GM04504 (cell line): ENCODE measurements at regions not wholly inside any gene's neighbourhood (a gene's known extent, or its start where the extent isn't known, plus 50 kb on each side); places are given as distances from the start of the nearest gene placed in this dataset.

Experiments used
- DNase-seq: peaks from one replicate; pipeline ENCODE4 v3.0.0-alpha.2; 2012; ENCODE audit warnings: low read depth

DNA sequence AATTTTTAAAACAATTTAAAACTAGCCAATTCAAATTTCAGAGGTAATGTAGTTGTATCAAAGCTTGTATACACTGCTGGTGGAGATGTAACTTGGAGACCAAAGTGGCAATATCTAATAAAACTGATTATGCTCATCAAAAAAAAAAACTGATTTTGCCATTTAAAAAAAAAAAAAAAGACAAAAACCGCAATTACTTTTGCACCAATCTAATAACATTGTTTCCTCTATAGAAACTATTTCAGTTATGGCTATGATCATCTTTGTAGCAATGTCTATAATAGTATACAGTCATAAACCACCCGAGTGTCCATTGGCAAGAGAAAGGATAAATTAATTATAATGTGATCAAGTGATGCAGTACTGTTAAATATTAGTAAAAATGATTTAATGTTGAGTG is 149.3 kb upstream of the SEMA6D start:
- DNase-seq = no peak

- no peak for DNase-seq
Observed at GRCh38 chr15:47570044-47570443, 147.3 kb upstream of the SEMA6D start.

DNA sequence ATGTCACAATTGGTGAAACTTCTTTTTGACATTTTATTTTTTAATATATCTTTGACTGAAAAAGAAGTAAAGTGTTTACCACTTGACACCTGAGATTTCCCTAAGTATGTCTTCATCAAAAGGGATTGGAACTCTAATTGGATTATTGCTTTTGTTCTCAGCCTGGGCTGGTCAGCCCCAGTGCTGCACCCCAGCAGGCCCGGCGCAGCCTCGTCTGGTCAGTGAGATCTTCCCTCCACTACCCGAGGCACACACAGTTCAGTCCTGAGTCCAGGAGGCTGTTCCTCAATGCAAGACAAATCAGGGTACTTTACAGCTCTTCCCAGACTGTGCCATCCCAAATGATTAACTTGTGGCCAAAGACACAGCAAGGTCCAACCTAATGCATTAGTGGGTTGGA is 146.9 kb upstream of the SEMA6D start:
- DNase-seq = no peak

DNA sequence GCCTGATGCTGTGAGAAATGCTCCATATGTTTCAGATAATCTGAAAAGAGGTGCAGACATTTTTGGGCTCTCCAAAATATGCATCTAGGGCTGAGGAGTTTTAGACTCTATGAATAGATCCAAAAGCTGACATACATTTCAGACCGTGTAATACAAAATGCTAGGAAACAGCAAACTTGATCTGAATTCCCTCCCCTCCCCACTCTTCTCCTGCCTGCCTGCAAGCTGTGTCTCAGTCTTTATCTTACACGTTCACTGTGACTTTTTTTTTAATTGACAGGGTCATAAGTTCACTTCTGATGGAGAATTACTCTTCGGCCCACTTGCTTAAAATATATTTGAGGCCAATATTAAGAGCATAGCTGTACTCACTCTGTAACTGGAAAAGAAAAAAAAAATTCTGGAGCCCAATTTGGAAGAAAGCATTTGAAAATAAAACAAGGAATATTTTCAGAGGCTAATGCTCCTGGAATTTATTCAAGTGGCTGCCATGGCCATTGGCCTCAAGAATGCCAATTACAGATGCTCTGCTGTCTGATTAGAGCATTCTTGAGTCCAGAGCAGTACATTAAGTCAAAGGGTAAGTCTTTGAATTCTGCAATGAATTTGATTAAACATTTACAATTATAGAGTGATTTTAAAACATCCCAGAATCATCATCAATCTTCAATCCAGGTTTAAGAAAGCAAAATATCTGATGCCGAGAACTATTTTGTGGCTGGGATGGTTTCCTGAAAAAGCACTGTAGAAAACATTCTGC is 146.2 kb upstream of the SEMA6D start:
- DNase-seq = no peak

- DNase-seq = no peak
Observed at GRCh38 chr15:47573673-47574072, 143.6 kb upstream of the SEMA6D start.

DNA sequence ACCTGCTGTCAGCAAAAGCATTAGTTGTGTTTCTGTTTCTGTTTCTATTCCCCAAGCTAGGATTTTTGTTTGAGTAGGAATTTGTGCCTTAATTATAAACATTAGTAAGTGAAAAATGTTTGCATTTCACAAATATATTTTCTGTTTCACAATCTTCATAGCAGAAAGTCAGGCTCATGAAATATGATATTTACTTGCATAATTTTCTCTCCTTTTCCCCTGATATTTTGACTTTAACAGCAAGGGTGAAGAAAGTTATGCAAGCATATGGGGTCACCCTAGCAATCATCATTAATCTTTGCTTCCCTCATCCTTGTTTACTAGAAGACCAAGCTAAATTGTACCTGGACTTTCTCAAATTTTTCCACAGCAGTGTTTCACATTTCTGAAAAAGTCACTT is 140.3 kb upstream of the SEMA6D start:
- DNase-seq = no peak

GRCh38 chr15:47577461-47577860 is 139.8 kb upstream of the SEMA6D start:
- no peak for DNase-seq

DNA sequence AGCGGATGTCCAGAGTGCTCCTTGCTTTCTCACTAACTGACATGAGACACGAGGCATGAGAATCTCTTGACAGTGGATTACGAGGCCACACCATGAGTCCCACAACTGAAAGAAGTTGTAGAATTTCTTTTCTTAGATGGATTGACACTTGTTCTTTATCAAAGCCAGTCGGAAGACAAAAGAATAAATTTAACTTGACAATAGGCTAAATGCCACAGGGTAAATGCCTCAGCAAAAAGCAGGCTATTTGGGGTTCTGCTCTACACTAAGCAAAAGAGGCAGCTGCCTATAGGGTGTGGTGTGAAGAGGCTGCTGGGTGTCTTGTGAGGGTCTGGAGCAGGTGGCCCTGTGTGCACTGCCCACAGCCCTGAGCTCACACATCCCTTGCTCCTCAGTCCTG is 135.1 kb upstream of the SEMA6D start:
- no peak for DNase-seq

DNA sequence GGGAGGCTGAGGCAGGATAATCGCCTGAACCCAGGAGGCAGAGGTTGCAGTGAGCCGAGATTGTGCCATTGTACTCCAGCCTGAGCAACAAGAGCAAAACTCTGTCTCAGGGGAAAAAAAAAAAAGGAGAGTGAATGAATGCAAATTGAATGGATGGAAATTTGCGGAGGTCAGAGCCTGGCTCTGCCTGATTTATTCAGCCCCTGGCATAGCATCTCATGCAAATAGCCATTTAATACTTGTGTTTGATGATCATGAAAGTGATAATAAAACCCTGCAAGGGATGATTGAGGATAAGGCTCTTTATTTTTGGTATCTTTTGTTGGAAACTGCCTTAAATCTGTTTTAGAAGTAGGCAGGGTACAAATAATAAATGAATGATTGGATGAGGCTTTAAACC is 133.0 kb upstream of the SEMA6D start:
- no peak for DNase-seq

DNA sequence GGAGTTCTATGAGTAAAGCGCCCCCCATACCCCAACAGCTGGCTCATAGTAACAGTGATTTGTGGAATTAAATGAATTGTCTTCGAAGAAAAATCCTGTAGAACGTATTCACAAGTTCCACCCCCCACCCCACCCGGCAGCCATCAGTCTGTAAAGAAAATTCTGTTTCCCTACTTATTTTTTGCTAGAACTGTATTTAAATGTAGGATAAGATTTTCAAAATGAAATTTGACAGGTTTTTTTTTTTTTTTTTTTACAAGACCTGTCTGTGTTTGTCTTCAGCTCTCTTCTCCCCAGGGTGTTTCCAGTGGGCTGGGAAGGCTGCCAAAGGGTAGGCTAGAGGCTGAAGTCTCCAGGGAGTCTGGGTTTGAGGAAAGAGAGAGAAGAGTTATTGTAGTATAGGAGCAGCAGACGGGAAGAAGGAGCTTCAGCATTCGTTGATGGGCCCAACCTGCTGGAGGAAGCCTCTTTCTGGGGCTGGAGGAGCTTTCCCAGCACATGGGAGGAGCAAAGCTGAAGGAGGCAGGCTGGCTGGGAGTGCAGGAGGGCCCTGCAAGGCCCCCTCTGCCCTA is 130.6 kb upstream of the SEMA6D start:
- no peak for DNase-seq

DNA sequence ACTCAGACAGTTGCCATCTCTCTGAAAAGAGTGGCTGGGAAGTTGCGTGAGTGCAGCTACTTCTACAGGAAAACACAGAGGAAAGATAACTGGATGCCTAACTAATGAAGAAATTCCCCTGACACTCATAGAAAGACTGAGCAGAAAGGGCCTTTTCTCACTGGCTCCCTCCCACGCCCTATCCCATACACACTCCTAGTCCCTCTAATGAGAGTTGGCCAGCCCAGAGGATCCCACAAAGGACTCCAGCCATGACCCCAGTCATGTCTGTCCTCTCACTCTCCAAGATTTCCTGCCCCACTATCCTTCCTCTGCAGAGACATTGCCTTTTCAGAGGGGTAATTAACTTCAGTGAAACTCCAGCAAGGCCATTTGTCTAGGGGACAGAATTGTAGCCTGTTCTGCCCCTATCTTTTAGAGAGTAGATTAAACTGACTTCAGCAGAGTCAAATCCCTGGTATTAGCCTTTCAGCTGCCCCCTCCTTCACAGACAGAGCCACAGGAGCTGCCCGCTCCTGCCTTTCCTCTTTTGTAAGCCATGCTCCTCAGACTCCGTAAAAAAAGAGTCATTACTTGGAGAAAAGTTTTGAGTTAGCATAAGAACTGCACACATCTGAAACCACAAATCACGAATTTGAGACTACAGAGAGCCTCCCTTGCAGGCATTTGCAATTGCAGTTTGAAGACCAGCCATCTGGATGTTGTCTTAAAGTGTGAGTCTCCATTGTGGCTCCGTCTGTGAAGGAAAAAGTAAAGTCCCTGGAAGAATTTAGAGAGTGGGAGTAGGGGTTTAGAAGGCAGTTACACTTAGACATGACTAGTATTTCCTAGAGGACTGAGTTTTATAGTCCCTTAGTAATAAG is 129.1 kb upstream of the SEMA6D start:
- DNase-seq = no peak

- no peak for DNase-seq
Observed at GRCh38 chr15:47588958-47589357, 128.3 kb upstream of the SEMA6D start.

- DNase-seq = no peak
Observed at GRCh38 chr15:47598996-47599395, 118.3 kb upstream of the SEMA6D start.

- no peak for DNase-seq
Observed at GRCh38 chr15:47599806-47600205, 117.5 kb upstream of the SEMA6D start.

- DNase-seq = no peak
Observed at GRCh38 chr15:47602121-47602520, 115.2 kb upstream of the SEMA6D start.

DNA sequence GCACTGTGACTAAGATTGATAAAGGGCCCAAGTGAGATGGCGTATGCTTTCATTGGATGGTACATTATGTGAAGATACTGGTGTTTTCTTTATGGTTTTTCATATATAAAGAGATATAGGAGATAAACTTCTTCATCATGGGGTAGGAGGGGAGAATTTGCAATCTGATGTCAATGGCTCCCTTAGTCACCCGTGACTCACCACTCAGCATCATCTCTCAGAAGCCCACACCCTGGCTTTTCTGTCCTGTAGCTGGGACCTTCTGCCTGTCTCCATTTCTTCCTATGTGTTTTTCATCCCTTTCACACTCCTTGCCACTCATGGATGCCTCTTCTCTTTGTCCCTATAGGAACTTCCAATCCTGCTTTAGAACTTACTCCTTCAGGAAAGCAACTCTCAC is 114.3 kb upstream of the SEMA6D start:
- DNase-seq = no peak

DNA sequence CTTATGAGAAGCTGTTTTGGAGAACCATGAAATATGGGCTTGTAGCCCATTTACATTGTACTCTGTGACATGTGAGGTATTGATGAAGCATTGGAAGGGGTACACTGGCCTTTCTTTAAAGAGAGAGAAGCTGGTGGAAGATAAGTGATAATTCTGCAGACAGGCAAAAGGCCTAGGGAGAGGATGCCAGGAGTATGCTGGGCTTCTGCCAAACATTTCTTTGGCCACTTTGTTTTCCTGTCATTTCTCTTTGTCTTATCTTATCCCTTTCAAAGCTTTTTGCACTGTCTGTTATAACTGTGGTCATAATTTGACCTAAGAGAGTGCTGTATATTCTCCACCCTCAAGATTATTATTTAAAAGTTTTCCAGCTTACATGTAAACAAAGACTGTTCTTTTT is 109.6 kb upstream of the SEMA6D start:
- no peak for DNase-seq

GRCh38 chr15:47609693-47610092 is 107.6 kb upstream of the SEMA6D start:
- DNase-seq = no peak

GRCh38 chr15:47610736-47611135 is 106.6 kb upstream of the SEMA6D start:
- no peak for DNase-seq

- no peak for DNase-seq
Observed at GRCh38 chr15:47614360-47615011, 102.8 kb upstream of the SEMA6D start.

DNA sequence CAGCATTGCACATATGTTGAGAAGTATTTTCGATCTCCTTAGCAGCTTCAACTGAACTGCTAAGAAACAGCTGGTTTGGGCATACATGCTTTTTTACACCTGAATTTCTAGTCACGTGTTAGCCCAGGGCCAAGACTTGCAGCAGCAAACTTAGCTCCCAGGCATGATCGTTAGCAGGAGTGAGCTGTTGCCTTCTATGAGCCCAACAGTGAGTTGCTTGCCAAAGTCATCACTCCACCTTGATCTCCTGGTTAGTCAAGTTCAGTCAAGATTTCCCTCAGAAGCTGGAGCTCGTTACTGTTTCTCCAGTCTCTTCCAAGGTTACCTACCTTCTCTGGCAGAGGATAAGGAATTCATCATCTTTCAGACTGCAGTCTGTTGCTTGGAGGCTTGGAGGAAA is 100.4 kb upstream of the SEMA6D start:
- no peak for DNase-seq

- no peak for DNase-seq
Observed at GRCh38 chr15:47618241-47618640, 99.1 kb upstream of the SEMA6D start.
